H9 (cell line): ENCODE measurements at regions not wholly inside any gene's neighbourhood (a gene's known extent, or its start where the extent isn't known, plus 50 kb on each side); places are given as distances from the start of the nearest gene placed in this dataset.

ENCODE experiments used
- DNase-seq: peaks from one replicate; pipeline ENCODE4 v3.0.0-alpha.2; 2017
- H2AFZ ChIP-seq: one replicate; pipeline ENCODE4 v1.6.1; 2013; ENCODE audit warnings: mild to moderate bottlenecking, low read length, control low read depth, moderate library complexity
- H2AK5ac ChIP-seq: 2 replicates; pipeline ENCODE4 v1.6.1; 2013; ENCODE audit warnings: low read length, control low read depth, mixed read lengths; ENCODE audit not compliant: insufficient read length
- H2BK120ac ChIP-seq: one replicate; pipeline ENCODE4 v1.6.1; 2013; ENCODE audit warnings: low read depth, mild to moderate bottlenecking, low read length, control low read depth, inconsistent platforms; ENCODE audit not compliant: poor library complexity, severe bottlenecking
- H2BK12ac ChIP-seq: 2 replicates; pipeline ENCODE4 v1.6.1; 2013; ENCODE audit warnings: low read length, control low read depth, mixed read lengths, low read depth; ENCODE audit not compliant: insufficient read length
- H2BK15ac ChIP-seq: 2 replicates; pipeline ENCODE4 v1.6.1; 2013; ENCODE audit warnings: low read depth, low read length, control low read depth
- H2BK20ac ChIP-seq: one replicate; pipeline ENCODE4 v1.6.1; 2013; ENCODE audit warnings: low read depth, mild to moderate bottlenecking, low read length, control low read depth, inconsistent platforms; ENCODE audit not compliant: poor library complexity, severe bottlenecking
- H2BK5ac ChIP-seq: 2 replicates; pipeline ENCODE4 v1.6.1; 2013; ENCODE audit warnings: low read length, control low read depth, mixed read lengths; ENCODE audit not compliant: insufficient read length
- H3K14ac ChIP-seq: 2 replicates; pipeline ENCODE4 v1.6.1; 2013; ENCODE audit warnings: low read length, control low read depth; ENCODE audit not compliant: insufficient read depth
- H3K18ac ChIP-seq: 2 replicates; pipeline ENCODE4 v1.6.1; 2013; ENCODE audit warnings: low read depth, mild to moderate bottlenecking, mixed read lengths, low read length, control low read depth; ENCODE audit not compliant: insufficient read length
- H3K23ac ChIP-seq: 2 replicates; pipeline ENCODE4 v1.6.1; 2013; ENCODE audit warnings: low read length, control low read depth, mixed read lengths, low read depth; ENCODE audit not compliant: insufficient read length
- H3K23me2 ChIP-seq: 2 replicates; pipeline ENCODE4 v1.6.1; 2013; ENCODE audit warnings: low read depth, mild to moderate bottlenecking, mixed read lengths, low read length, control low read depth; ENCODE audit not compliant: insufficient read length, poor library complexity, severe bottlenecking
- H3K27ac ChIP-seq: 2 replicates; pipeline ENCODE4 v1.5.1; 2013; ENCODE audit warnings: low read length, control low read depth, mixed read lengths, low read depth; ENCODE audit not compliant: insufficient read length
- H3K27me3 ChIP-seq: 2 replicates; pipeline ENCODE4 v1.6.1; 2013; ENCODE audit warnings: low read length, control low read depth, inconsistent platforms; ENCODE audit not compliant: insufficient read depth
- H3K4ac ChIP-seq: 2 replicates; pipeline ENCODE4 v1.6.1; 2013; ENCODE audit warnings: low read depth, mild to moderate bottlenecking, control low read depth, inconsistent platforms, low read length, moderate library complexity
- H3K4me1 ChIP-seq: 2 replicates; pipeline ENCODE4 v1.6.1; 2013; ENCODE audit warnings: low read length, control low read depth, inconsistent platforms; ENCODE audit not compliant: insufficient read depth
- H3K4me2 ChIP-seq: 2 replicates; pipeline ENCODE4 v1.6.1; 2013; ENCODE audit warnings: low read length, control low read depth, mixed read lengths; ENCODE audit not compliant: insufficient read length, insufficient read depth
- H3K56ac ChIP-seq: 2 replicates; pipeline ENCODE4 v1.6.1; 2013; ENCODE audit warnings: low read depth, mild to moderate bottlenecking, mixed read lengths, low read length, control low read depth; ENCODE audit not compliant: insufficient read length
- H3K79me1 ChIP-seq: 2 replicates; pipeline ENCODE4 v1.6.1; 2013; ENCODE audit warnings: low read depth, mild to moderate bottlenecking, moderate library complexity, low read length, control low read depth, inconsistent platforms; ENCODE audit not compliant: insufficient read depth, poor library complexity, severe bottlenecking
- H3K79me2 ChIP-seq: 2 replicates; pipeline ENCODE4 v1.6.1; 2013; ENCODE audit warnings: low read length, control low read depth, inconsistent platforms; ENCODE audit not compliant: insufficient read depth
- H3K9ac ChIP-seq: 2 replicates; pipeline ENCODE4 v1.6.1; 2013; ENCODE audit warnings: low read length, control low read depth, mixed read lengths; ENCODE audit not compliant: insufficient read length; ENCODE audit errors: extremely low read depth
- H3K9me3 ChIP-seq: one replicate; pipeline ENCODE4 v1.6.1; 2013; ENCODE audit warnings: low read depth, low read length, inconsistent platforms; ENCODE audit not compliant: control insufficient read depth
- H3T11ph ChIP-seq: one replicate; pipeline ENCODE4 v1.6.1; 2013; ENCODE audit warnings: mild to moderate bottlenecking, low read length, control low read depth, inconsistent platforms
- H4K20me1 ChIP-seq: one replicate; pipeline ENCODE4 v1.6.1; 2013; ENCODE audit not compliant: control insufficient read depth, insufficient read length, insufficient read depth
- H4K5ac ChIP-seq: 2 replicates; pipeline ENCODE4 v1.6.1; 2013; ENCODE audit warnings: low read depth, mild to moderate bottlenecking, mixed read lengths, low read length, control low read depth; ENCODE audit not compliant: insufficient read length
- H4K8ac ChIP-seq: replicated peaks from 2 replicates; pipeline ENCODE4 v1.6.1; 2013; ENCODE audit warnings: low read length, control low read depth, mixed read lengths, low read depth; ENCODE audit not compliant: insufficient read length
- H4K91ac ChIP-seq: 2 replicates; pipeline ENCODE4 v1.6.1; 2013; ENCODE audit warnings: low read depth, mild to moderate bottlenecking, moderate library complexity, mixed read lengths, low read length, control low read depth; ENCODE audit not compliant: insufficient read length
- H3K27ac Mint-ChIP-seq, 3 experiments: 2 replicates in 2 of 3; 3 replicates in 1 of 3; pipeline ENCODE4 v1.8.0; 2020 to 2021; ENCODE audit warnings: mixed read lengths in 3 of 3, mild to moderate bottlenecking in 1 of 3, moderate library complexity in 1 of 3
- H3K27me3 Mint-ChIP-seq: 2 replicates; pipeline ENCODE4 v1.8.0; 2021; ENCODE audit warnings: low read depth, mild to moderate bottlenecking, moderate library complexity, mixed read lengths
- H3K36me3 Mint-ChIP-seq, 3 experiments: 2 replicates in 2 of 3; 3 replicates in 1 of 3; pipeline ENCODE4 v1.8.0; 2020 to 2021; ENCODE audit warnings: low read depth in 3 of 3, mixed read lengths in 3 of 3; ENCODE audit not compliant: insufficient read depth in 1 of 3
- H3K4me1 Mint-ChIP-seq, 2 experiments: 2 replicates each; pipeline ENCODE4 v1.8.0; 2020; ENCODE audit warnings: mixed read lengths in 2 of 2
- H3K4me3 Mint-ChIP-seq, 2 experiments: 2 replicates in 1 of 2; 3 replicates in 1 of 2; pipeline ENCODE4 v1.8.0; 2020 to 2021; ENCODE audit warnings: mild to moderate bottlenecking in 2 of 2, mixed read lengths in 2 of 2, moderate library complexity in 1 of 2
- H3K9me3 Mint-ChIP-seq, 2 experiments: 2 replicates in 1 of 2; 3 replicates in 1 of 2; pipeline ENCODE4 v1.8.0; 2020; ENCODE audit warnings: mild to moderate bottlenecking in 2 of 2, mixed read lengths in 2 of 2, moderate library complexity in 1 of 2
- WGBS: extraction: QIAGEN DNeasy Blood & Tissue Kit; methylation state at CpG from one replicate; pipeline ENCODE4 v1.1.7; 2013; ENCODE audit warnings: missing lambda C conversion rate, low lambda C conversion rate, mixed read lengths; ENCODE audit not compliant: insufficient read length; ENCODE audit errors: extremely low coverage; 5-methylcytosine and 5-hydroxymethylcytosine counted together
- TF ChIP-seq, protein P1 (sequence below): fragments of 200-600 bp; sonication (generic); conservative IDR thresholded peaks from 3 replicates; pipeline ENCODE4 v1.8.0; 2021; ENCODE audit warnings: antibody characterized with exemption, mild to moderate bottlenecking

DNA sequence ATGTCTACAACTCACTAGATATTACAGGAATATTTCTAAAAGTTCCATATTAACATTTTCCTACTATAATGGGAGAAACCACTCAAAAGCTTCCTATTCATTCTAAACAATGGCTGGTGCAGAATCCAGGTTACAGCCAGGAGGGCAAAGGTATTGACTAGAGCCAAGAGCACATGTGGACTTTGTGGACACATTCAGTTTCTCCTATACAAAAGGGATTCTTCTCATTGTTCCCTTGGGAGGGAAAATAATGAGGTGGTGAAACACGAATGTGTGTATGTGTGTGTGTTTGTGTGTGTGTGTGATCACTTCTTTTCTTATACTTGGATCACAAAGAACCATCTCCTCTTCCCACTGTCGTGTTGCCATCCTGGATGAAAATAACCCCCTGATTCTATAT, 1000.0 kb downstream of the ADGRL2 start:
- TF ChIP-seq, protein P1, sequence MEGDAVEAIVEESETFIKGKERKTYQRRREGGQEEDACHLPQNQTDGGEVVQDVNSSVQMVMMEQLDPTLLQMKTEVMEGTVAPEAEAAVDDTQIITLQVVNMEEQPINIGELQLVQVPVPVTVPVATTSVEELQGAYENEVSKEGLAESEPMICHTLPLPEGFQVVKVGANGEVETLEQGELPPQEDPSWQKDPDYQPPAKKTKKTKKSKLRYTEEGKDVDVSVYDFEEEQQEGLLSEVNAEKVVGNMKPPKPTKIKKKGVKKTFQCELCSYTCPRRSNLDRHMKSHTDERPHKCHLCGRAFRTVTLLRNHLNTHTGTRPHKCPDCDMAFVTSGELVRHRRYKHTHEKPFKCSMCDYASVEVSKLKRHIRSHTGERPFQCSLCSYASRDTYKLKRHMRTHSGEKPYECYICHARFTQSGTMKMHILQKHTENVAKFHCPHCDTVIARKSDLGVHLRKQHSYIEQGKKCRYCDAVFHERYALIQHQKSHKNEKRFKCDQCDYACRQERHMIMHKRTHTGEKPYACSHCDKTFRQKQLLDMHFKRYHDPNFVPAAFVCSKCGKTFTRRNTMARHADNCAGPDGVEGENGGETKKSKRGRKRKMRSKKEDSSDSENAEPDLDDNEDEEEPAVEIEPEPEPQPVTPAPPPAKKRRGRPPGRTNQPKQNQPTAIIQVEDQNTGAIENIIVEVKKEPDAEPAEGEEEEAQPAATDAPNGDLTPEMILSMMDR, result no peak
- peaks cover 0 to 3% of the 10 kb centered on the region in 2 experiments; a peak in 1 of 5 replicates for H3K9me3 Mint-ChIP-seq

More for the DNA sequence above, 1000.0 kb downstream of the ADGRL2 start:
- no peaks in the 10 kb centered on the region for H3K23me2 ChIP-seq
- Mint-ChIP-seq H3K4me1 (peaks cover 8 to 10% of the 10 kb centered on the region in 2 experiments), H3K27me3 (no peaks in the 10 kb centered on the region; the same call in 1 of the 2 replicates), H3K27ac (no peak overlapping the region; a peak in 1 of 7 replicates), H3K36me3 (peaks cover 0 to 23% (median 0%) of the 10 kb centered on the region in 3 experiments; a peak in 2 of 7 replicates), H3K4me3 (no peak overlapping the region)
- no peak overlapping the region for H3K27ac ChIP-seq
- no peak overlapping the region for H2BK12ac ChIP-seq
- no peak overlapping the region for H2AFZ ChIP-seq
- no peak overlapping the region for H2BK120ac ChIP-seq
- no peak overlapping the region for H2BK15ac ChIP-seq
- no peak overlapping the region for H3T11ph ChIP-seq
- no peak overlapping the region for H2BK5ac ChIP-seq
- H3K23ac ChIP-seq, result no peak overlapping the region
- no peak overlapping the region for H3K4me2 ChIP-seq
- no peak overlapping the region for H4K5ac ChIP-seq
- H3K56ac ChIP-seq, result no peak overlapping the region
- H4K20me1 ChIP-seq, result no peaks in the 10 kb centered on the region
- no peaks in the 10 kb centered on the region for H3K27me3 ChIP-seq
- no peak overlapping the region for H2BK20ac ChIP-seq
- no peak overlapping the region for H4K91ac ChIP-seq
- no peak overlapping the region for H3K14ac ChIP-seq
- H3K18ac ChIP-seq, result no peak overlapping the region
- H3K4ac ChIP-seq, result no peak overlapping the region
- no CpG with 5 or more reads among the region's 2 CpGs for WGBS
- no peaks in the 10 kb centered on the region for H3K4me1 ChIP-seq
- no peak overlapping the region for H3K9ac ChIP-seq
- no peak for DNase-seq
- H4K8ac ChIP-seq, result no peak overlapping the region
- H3K79me2 ChIP-seq, result no peaks in the 10 kb centered on the region
- no peaks in the 10 kb centered on the region for H3K79me1 ChIP-seq
- no peak overlapping the region for H2AK5ac ChIP-seq
- H3K9me3 ChIP-seq, result no peaks in the 10 kb centered on the region
